ENCODE measurements at regions not wholly inside any gene's neighbourhood (a gene's known extent, or its start where the extent isn't known, plus 50 kb on each side); places are given as distances from the start of the nearest gene placed in this dataset.

GRCh38 chr11:47916361-47916841 lies 64.0 kb upstream of the PTPRJ start (continued):
- TF ChIP-seq CCAR2 (IDR thresholded peaks at IDR 0.05; ENCODE audit: low read depth, low read length) (no peak), RCOR1 (IDR thresholded peaks at IDR 0.05; ENCODE audit: borderline replicate concordance in 1 of 2, low read depth in 2 of 2, low read length in 2 of 2) (peak in 1 of 2 experiments; percentile 90; a peak in 2 of 4 replicates), E2F4 (CRISPR knock-in tag; IDR thresholded peaks at IDR 0.05; ENCODE audit: low read depth) (no peak), PHB2 (IDR thresholded peaks at IDR 0.05; ENCODE audit: low read depth) (no peak), MEIS2 (IDR thresholded peaks at IDR 0.05; ENCODE audit: partially characterized antibody) (no peak), ETV5 (CRISPR knock-in tag; IDR thresholded peaks at IDR 0.05; ENCODE audit: low read depth) (peak; percentile 57; the same call in 1 of the 2 replicates), TAF7 (tag; IDR thresholded peaks at IDR 0.05) (peak; percentile 18; the same call in 1 of the 2 replicates), THRAP3 (IDR thresholded peaks at IDR 0.05; ENCODE audit: borderline replicate concordance) (no peak), SNIP1 (IDR thresholded peaks at IDR 0.05; ENCODE audit: low read depth) (no peak), DPF2 (IDR thresholded peaks at IDR 0.05) (peak; percentile 83), GTF2E2 (tag; IDR thresholded peaks at IDR 0.05) (no peak), CBFB (CRISPR knock-in tag; IDR thresholded peaks at IDR 0.05) (no peak), CBFA2T3 (IDR thresholded peaks at IDR 0.05) (peak; percentile 70), HDAC1 (IDR thresholded peaks at IDR 0.05) (0 out of 4 replicates have a peak, but pooled peaks of 1 of the 2 experiments have one; percentile 11), ELF4 (CRISPR knock-in tag; IDR thresholded peaks at IDR 0.05) (no peak), CXXC5 (CRISPR knock-in tag; IDR thresholded peaks at IDR 0.05) (peak; percentile 57; the same call in 1 of the 2 replicates), PHF8 (IDR thresholded peaks at IDR 0.05; ENCODE audit: borderline replicate concordance, low read length) (no peak; the same call in 1 of the 2 replicates), HMG20A (CRISPR knock-in tag; conservative IDR thresholded peaks at IDR 0.05) (no peak), CREM (IDR thresholded peaks at IDR 0.05; ENCODE audit: low read depth) (peak; percentile 39), BACH1 (tag; IDR thresholded peaks at IDR 0.05) (no peak), FOXM1 (IDR thresholded peaks at IDR 0.05; ENCODE audit: low read depth) (no peak; the same call in 1 of the 2 replicates), FOXM1 (CRISPR knock-in tag; IDR thresholded peaks at IDR 0.05; ENCODE audit: low read depth) (no peak), BCL6 (CRISPR knock-in tag; IDR thresholded peaks at IDR 0.05) (no peak), FOXJ3 (CRISPR knock-in tag; IDR thresholded peaks at IDR 0.05) (no peak), NR4A1 (CRISPR knock-in tag; IDR thresholded peaks at IDR 0.05) (no peak), NR4A1 (tag; IDR thresholded peaks at IDR 0.05) (no peak), HDAC3 (IDR thresholded peaks at IDR 0.05; ENCODE audit: borderline replicate concordance, partially characterized antibody) (peak; percentile 24), ZNF253 (CRISPR knock-in tag; conservative IDR thresholded peaks at IDR 0.05) (no peak), SRSF3 (IDR thresholded peaks at IDR 0.05; ENCODE audit: insufficient read depth, low read length) (no peak), ZBTB26 (CRISPR knock-in tag; IDR thresholded peaks at IDR 0.05) (no peak), CBX1 (IDR thresholded peaks at IDR 0.05; ENCODE audit: low read depth) (peak; percentile 51; the same call in 1 of the 2 replicates), YBX1 (IDR thresholded peaks at IDR 0.05) (no peak)

All from K562 (cell line).